ENCODE measurements at regions not wholly inside any gene's neighbourhood (a gene's known extent, or its start where the extent isn't known, plus 50 kb on each side); places are given as distances from the start of the nearest gene placed in this dataset.

DNA sequence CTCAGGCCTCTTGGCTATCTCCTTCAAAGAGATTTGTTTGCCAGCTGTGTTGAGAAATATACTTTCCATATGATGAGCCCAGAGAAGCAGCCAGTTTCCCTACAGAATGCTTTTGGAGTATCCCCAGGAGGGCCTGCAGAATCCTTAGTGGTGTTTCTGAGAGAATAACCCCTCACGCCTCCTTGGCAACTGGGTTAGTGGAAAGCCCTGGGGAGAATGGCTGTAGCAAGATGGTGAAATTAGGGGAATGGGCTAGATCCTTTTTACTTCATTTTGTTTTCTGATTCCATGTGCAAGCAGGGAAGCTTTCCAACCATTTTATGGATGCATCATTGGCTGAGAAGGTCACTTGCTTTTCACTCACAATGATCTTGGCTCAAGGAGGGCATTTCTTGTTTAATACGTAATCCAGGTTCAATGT lies 364.6 kb downstream of the DMRT2 start:
- no peak for DNase-seq (ENCODE audit: low read depth in 1 of 2, low spot score in 1 of 2)

GRCh38 chr9:1415146-1415545 lies 365.0 kb downstream of the DMRT2 start:
- DNase-seq (ENCODE audit: low read depth in 1 of 2, low spot score in 1 of 2), result no peak

DNA sequence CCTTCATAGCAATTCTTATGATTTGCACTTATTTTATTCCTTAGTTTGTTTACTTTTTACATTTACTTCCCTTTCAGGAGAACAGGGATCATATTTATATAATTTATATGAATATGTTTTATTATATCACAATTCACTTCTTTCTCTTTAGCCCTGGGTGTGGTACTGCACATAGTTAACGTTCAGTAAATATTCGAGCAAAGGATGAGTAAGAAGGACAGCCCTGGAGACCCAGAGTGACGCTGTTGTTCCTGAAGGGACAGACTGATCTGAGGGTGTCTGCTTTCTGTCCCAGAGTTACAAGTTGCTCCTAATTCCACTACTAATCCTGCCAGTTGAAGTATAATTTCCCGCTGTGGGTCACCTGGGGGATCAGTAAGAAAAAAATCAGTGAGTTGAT lies 366.1 kb downstream of the DMRT2 start:
- no peak for DNase-seq (ENCODE audit: low read depth in 1 of 2, low spot score in 1 of 2)

DNA sequence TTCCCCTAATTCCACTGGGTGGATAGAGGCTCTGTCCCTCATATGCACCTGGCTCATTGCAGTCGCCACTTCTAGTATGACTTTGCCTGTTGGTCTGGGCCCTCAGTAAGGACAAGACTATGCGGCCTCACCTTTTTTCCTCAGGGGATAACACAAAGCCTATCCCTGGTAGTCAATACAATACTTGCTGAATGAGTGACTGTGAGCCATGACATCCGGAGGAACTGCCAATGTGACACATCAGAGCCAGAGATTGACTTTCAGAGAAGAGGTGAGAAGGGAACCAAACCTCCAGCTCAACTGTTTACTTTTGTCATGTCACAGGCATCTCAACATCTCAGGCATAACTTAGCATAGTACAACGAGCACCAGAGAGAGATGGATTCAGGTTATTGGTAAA lies 371.3 kb downstream of the DMRT2 start:
- no peak for DNase-seq (ENCODE audit: low read depth in 1 of 2, low spot score in 1 of 2)

GRCh38 chr9:1427875-1428274 lies 377.7 kb downstream of the DMRT2 start:
- no peak for DNase-seq (ENCODE audit: low read depth in 1 of 2, low spot score in 1 of 2)

DNA sequence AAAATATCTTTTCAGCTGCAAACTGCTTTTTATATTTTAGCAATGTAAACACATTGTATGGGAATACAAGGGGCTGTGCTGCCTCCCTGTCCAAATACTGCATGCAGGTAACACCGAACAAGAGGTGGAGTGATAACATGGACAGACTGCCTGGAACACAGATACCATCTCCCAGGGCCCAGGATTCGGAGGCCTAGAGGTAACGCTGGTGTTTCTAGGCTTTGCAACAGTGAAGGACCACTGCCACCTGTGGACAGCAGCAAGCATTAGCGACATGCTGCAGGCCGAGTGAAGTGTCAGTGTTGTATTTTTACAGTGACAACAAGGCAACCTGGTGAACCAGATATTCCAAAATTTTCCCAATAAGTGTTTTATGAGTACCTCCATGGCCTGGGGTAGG lies 379.1 kb downstream of the DMRT2 start:
- no peak for DNase-seq (ENCODE audit: low read depth in 1 of 2, low spot score in 1 of 2)

- DNase-seq (ENCODE audit: low read depth in 1 of 2, low spot score in 1 of 2), result no peak
Observed at GRCh38 chr9:1431461-1431860, 381.3 kb downstream of the DMRT2 start.

DNA sequence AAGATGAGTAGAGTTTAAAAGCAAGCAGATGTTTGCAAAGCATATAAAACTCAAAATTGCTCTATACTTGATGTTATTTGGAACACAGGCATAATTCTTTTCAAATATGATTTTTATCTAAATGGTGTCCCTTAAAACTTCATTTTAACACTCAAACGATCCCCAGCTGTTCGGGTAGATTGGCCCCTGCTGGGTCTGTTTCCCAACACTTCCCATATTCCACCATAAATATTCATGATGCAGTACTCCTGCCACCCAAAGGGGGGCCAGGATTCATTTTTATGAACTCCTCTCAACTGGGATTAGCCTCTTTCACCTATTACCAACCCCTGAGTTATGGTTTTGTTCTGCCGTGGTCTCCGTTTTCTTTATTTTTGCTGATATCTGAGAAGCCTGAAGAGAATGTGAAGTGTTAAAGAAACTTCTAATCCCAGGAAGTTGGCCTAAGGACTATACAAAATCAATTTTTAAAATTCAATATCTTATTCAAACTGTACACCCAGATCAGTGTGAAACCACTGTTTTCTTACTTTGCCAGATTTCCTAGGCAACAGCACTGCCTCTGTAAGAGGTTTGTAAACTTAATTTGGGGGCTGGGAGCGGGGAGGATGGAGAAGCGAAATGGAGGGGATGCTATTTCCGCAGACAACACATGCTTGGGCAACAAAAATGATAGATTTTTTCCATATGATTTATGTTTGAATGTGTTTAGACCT lies 384.1 kb downstream of the DMRT2 start:
- no peak for DNase-seq (ENCODE audit: low read depth in 1 of 2, low spot score in 1 of 2)

DNA sequence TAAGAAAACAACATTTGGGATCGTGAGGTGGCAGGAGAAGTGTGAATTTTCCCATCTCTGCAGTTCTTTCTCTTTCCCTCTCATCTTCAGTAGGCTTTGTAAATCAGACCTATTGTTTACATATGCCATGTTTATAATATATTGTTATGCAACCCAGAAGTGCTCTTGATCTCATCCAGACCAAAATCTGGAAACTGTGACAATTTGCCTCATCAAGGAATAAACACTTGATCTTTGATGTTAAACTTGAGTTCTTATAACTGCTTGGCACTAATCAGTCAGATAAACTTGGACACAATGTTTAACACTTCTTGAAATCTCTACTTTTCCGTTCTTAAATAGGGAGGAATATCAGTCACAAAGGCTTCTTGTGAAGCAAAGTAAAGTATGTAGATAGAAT lies 384.7 kb downstream of the DMRT2 start:
- DNase-seq (ENCODE audit: low read depth in 1 of 2, low spot score in 1 of 2), result no peak

DNA sequence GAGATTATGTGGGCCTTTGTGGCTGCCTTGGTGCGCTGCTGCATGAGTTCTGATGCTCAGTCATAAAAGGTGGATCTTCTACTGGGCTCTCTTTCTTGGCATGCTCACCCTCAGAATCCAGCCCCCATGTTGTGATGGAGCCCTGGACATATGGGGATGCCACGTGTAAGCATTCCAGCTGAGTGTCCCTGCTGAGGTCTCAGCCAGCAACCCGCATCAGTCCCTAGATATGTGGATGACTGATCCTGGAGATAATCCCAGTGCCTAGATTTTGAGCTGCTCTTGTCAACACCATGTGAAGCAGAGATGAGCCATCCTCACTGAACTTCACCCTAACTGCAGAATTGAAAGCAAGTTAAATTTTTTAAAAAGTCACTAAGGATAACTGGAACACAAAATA lies 390.1 kb downstream of the DMRT2 start:
- DNase-seq (ENCODE audit: low read depth in 1 of 2, low spot score in 1 of 2), result no peak

DNA sequence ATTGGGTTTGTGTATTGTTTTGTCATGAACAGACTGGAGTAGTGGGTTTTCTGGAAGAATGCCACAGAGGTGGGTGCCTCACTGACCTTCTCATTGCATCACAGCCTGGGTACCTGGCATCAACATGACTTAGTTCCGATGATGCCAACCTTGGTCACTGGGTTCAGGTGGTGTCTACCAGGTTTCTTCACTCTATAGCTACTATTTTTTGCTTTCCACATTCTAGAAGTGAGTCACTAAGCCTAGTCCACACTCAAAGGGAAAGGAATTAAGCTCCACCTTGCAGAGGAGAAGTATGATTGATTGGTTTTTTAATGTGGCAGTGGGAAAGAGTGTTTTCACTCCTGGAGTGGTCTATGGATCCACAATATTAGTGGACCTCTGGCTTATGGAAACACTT lies 391.9 kb downstream of the DMRT2 start:
- DNase-seq (ENCODE audit: low read depth in 1 of 2, low spot score in 1 of 2), result no peak

GRCh38 chr9:1443450-1443849 lies 393.3 kb downstream of the DMRT2 start:
- no peak for DNase-seq (ENCODE audit: low read depth in 1 of 2, low spot score in 1 of 2)

DNA sequence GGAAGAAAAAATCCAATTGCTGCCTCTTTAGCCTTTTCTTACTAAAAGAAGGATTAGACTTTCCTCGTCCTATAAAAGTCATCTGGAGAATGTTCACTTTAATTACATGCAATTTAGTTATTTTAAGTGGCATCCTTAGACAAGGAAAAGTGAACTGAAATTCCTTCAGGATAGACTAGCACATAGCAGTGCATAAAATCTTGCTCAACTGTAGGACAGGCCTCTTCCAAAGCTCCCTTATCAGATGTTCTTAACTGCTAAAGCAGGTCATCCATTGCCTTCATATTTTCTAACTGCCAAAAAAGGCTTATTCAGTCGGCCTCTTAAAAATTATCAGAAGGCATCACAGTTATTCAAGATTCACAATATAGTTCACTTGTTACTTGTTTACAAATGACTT lies 396.5 kb downstream of the DMRT2 start:
- no peak for DNase-seq (ENCODE audit: low read depth in 1 of 2, low spot score in 1 of 2)

GRCh38 chr9:1453636-1454035 lies 403.5 kb downstream of the DMRT2 start:
- no peak for DNase-seq (ENCODE audit: low read depth in 1 of 2, low spot score in 1 of 2)

GRCh38 chr9:1454211-1454610 lies 404.1 kb downstream of the DMRT2 start:
- DNase-seq (ENCODE audit: low read depth in 1 of 2, low spot score in 1 of 2), result no peak

DNA sequence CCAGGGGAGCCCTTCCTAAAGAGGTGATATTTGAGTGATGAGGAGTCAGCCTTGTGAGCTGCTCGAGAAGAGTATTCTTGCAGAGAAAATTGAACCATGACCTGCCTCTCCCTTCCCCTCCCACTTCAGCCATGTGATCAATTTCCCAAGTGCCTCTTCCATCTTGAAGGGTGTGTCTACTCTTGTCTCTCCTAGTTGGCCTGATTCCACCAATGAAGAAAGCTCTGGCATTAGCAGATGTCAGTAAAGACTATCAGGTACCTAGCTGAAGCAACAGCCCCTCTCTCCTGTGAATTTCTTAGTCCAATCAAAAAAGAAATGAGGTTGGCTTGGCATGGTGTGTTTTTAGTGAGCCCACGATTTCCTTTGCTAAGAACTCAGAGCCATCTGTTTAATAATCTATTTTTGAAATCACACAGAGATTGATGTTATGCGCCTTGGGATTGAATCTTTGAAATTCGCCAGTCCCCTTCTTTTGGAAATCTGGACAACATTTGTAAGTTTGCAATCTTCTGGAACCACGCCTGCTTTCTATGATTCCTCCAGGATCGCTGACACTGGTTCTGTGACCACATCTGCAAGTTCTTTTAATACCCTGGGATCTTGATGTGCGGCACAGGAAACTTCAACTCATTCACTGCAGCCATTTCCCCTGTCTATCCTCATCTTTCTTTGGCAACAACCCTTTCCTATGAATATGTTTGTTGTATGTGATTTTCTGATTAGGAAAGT lies 404.6 kb downstream of the DMRT2 start:
- DNase-seq (ENCODE audit: low read depth in 1 of 2, low spot score in 1 of 2), result no peak

DNA sequence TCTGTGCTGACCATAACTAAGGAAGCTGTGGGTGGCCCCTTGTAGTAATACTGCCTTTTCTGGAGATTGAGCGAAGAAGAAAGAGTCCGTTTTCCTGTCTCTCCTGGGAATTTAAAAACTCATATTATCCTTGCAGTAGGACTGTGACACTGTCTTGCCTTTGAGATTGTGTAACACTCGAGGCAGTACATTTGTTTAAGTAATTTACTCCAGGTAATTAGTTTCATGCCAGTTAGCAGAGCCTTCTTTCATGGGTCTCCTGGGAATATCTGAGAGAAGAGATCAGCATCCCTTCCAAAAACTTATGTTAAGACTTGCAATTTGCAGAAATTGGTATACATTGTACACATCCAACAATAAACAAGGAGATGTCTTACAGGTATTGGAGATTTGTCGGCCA lies 405.6 kb downstream of the DMRT2 start:
- no peak for DNase-seq (ENCODE audit: low read depth in 1 of 2, low spot score in 1 of 2)

GRCh38 chr9:1456301-1457024 lies 406.3 kb downstream of the DMRT2 start:
- DNase-seq (ENCODE audit: low read depth in 1 of 2, low spot score in 1 of 2), result no peak

DNA sequence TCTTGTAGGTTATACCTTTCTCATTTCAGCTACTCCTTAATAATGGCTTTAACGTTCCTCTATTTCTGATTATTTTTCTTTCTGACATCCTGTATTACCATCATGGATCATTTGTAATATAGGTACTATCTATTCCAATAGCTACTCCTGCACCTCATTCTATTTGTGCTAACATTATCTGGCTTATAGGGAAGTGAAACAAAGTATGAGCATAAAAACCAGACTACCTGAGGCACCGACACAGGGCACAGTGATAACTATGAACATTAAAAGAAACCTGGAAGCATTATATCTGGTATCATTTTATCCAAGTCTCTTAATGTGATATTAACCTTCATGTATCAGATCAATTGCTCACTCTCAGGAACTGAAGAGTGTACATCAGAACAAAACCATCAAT lies 407.3 kb downstream of the DMRT2 start:
- DNase-seq (ENCODE audit: low read depth in 1 of 2, low spot score in 1 of 2), result no peak

- DNase-seq (ENCODE audit: low read depth in 1 of 2, low spot score in 1 of 2), result no peak
Observed at GRCh38 chr9:1458503-1458902, 408.3 kb downstream of the DMRT2 start.

DNA sequence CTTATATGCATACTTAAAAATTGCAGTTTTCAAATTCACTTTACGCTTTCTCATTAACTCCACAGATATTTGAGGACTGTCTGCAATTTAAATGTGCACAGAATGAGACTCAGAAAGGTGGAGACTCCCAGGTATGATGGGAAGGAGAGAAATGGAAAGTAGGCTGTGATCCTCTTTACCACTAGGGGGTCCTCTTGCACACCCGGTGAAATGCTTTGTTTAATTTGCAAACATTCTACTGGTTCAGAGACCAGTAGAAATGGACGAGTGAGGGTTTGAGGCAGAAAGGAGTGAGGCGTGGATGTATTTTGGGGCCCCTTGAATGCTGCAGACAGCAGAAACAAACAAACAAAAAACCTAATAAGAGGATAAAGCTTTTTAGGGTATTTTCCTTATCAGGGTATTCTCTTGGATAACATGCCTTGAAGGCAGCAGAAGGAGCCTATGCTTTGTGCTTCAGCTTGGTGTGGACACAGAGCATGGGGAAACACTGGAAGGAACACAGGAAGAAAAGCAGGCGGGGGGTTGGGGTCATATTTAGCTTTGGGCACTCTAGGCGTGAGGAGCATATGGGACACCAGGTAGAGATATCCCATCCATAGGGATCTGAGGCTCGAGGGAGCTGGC lies 410.1 kb downstream of the DMRT2 start:
- no peak for DNase-seq (ENCODE audit: low read depth in 1 of 2, low spot score in 1 of 2)

DNA sequence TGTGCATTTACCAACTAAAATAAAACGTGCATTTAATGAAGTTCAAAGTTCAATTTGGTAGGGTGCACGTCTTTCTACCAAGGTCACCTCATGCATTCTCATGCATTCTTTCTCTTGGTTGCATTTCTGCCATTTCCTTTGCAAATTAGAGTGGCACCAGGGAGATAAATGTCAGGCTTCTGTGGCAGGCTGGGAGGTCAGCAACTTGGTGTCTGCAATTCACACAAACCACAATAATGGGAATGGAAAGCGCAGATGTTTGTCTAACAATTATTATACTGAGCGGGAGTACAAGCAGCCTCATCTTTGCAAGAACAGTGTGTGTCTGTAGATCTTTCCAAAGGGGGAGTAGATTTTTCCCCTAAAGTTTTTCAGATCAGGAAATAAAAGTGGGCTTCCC lies 411.7 kb downstream of the DMRT2 start:
- DNase-seq (ENCODE audit: low read depth in 1 of 2, low spot score in 1 of 2), result no peak

Measured in activated CD4-positive, alpha-beta T cell treated with anti-CD3 and anti-CD28 coated beads, Interleukin-2, amount 50 U/mL, for 24 hours (primary cell).